ENCODE measurements at regions not wholly inside any gene's neighbourhood (a gene's known extent, or its start where the extent isn't known, plus 50 kb on each side); places are given as distances from the start of the nearest gene placed in this dataset.

DNA sequence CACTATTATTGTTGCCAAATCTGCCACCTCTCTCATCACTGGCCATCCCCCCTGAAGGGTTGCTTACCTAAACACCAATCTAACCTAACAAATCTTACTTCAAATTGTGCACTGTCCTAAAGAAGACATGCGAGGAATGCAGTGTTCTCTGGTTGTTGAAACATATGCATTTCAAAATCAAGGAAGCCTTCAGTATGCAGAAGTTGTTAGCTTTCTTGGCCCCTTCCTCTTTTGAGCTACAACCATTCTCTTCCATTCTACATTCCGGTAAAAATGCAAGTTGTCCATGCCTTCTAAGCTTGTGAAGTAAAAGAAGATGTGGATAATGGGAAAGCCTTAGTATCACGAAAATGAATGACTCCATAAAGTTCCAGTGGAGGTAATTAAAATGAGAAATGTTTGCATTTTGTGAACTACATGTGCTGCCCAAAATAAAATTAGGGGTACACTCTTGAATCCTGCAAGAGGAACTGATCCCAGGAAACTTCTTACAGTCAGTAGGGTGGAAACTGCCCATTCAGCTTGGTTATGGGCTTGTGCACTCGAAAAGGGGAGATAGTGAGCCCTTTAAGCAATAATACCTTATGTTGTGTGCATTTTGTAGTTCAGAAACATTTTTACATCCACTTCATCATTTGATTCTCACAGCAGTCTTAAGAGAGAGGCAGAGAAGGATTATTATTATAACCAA, 77.6 kb upstream of the ADRB2 start:
- ATAC-seq = no peak
- ChIA-PET CTCF (interaction anchor here (2.0 to 2.2 kb wide), 3 partner anchors 8 to 366 kb away, joined by 7 to 10 read pairs (median 7); no protein-coding TSS in a partner anchor), POLR2A (no interaction called here)

More for the DNA sequence above, 77.6 kb upstream of the ADRB2 start:
- Mint-ChIP-seq H3K4me1 (peaks cover 10% of the 10 kb centered on the region), H3K9me3 (peaks cover 22% of the 10 kb centered on the region), H3K4me3 (no peak overlapping the region), H3K27ac (no peak overlapping the region), H3K36me3 (no peaks in the 10 kb centered on the region), H3K27me3 (ENCODE audit: low read depth) (peaks cover 2% of the 10 kb centered on the region; the same call in 1 of the 2 replicates)
- DNase-seq (ENCODE audit: low spot score) = no peak
- no peak for TF ChIP-seq RORB (CRISPR knock-in tag; IDR thresholded peaks at IDR 0.05)
- TF ChIP-seq, protein P1, sequence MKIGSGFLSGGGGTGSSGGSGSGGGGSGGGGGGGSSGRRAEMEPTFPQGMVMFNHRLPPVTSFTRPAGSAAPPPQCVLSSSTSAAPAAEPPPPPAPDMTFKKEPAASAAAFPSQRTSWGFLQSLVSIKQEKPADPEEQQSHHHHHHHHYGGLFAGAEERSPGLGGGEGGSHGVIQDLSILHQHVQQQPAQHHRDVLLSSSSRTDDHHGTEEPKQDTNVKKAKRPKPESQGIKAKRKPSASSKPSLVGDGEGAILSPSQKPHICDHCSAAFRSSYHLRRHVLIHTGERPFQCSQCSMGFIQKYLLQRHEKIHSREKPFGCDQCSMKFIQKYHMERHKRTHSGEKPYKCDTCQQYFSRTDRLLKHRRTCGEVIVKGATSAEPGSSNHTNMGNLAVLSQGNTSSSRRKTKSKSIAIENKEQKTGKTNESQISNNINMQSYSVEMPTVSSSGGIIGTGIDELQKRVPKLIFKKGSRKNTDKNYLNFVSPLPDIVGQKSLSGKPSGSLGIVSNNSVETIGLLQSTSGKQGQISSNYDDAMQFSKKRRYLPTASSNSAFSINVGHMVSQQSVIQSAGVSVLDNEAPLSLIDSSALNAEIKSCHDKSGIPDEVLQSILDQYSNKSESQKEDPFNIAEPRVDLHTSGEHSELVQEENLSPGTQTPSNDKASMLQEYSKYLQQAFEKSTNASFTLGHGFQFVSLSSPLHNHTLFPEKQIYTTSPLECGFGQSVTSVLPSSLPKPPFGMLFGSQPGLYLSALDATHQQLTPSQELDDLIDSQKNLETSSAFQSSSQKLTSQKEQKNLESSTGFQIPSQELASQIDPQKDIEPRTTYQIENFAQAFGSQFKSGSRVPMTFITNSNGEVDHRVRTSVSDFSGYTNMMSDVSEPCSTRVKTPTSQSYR (CRISPR knock-in tag; IDR thresholded peaks at IDR 0.05) = no peak
- TF ChIP-seq, protein P2, sequence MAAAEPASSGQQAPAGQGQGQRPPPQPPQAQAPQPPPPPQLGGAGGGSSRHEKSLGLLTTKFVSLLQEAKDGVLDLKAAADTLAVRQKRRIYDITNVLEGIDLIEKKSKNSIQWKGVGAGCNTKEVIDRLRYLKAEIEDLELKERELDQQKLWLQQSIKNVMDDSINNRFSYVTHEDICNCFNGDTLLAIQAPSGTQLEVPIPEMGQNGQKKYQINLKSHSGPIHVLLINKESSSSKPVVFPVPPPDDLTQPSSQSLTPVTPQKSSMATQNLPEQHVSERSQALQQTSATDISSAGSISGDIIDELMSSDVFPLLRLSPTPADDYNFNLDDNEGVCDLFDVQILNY (CRISPR knock-in tag; IDR thresholded peaks at IDR 0.05) = no peak
- TF ChIP-seq, protein P3, sequence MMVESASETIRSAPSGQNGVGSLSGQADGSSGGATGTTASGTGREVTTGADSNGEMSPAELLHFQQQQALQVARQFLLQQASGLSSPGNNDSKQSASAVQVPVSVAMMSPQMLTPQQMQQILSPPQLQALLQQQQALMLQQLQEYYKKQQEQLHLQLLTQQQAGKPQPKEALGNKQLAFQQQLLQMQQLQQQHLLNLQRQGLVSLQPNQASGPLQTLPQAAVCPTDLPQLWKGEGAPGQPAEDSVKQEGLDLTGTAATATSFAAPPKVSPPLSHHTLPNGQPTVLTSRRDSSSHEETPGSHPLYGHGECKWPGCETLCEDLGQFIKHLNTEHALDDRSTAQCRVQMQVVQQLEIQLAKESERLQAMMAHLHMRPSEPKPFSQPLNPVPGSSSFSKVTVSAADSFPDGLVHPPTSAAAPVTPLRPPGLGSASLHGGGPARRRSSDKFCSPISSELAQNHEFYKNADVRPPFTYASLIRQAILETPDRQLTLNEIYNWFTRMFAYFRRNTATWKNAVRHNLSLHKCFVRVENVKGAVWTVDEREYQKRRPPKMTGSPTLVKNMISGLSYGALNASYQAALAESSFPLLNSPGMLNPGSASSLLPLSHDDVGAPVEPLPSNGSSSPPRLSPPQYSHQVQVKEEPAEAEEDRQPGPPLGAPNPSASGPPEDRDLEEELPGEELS (CRISPR knock-in tag; IDR thresholded peaks at IDR 0.05) = no peak
- TF ChIP-seq ZNF232 (CRISPR knock-in tag; IDR thresholded peaks at IDR 0.05) = no peak
- TF ChIP-seq ETV6 (CRISPR knock-in tag; IDR thresholded peaks at IDR 0.05) = no peak
- TF ChIP-seq, protein P4, sequence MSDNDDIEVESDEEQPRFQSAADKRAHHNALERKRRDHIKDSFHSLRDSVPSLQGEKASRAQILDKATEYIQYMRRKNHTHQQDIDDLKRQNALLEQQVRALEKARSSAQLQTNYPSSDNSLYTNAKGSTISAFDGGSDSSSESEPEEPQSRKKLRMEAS (CRISPR knock-in tag; IDR thresholded peaks at IDR 0.05) = no peak
- TF ChIP-seq, protein P5, sequence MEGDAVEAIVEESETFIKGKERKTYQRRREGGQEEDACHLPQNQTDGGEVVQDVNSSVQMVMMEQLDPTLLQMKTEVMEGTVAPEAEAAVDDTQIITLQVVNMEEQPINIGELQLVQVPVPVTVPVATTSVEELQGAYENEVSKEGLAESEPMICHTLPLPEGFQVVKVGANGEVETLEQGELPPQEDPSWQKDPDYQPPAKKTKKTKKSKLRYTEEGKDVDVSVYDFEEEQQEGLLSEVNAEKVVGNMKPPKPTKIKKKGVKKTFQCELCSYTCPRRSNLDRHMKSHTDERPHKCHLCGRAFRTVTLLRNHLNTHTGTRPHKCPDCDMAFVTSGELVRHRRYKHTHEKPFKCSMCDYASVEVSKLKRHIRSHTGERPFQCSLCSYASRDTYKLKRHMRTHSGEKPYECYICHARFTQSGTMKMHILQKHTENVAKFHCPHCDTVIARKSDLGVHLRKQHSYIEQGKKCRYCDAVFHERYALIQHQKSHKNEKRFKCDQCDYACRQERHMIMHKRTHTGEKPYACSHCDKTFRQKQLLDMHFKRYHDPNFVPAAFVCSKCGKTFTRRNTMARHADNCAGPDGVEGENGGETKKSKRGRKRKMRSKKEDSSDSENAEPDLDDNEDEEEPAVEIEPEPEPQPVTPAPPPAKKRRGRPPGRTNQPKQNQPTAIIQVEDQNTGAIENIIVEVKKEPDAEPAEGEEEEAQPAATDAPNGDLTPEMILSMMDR (IDR thresholded peaks at IDR 0.05) = no peak
- no peak for TF ChIP-seq TEAD4 (CRISPR knock-in tag; IDR thresholded peaks at IDR 0.05)
- no peak for TF ChIP-seq TP53 (CRISPR knock-in tag; IDR thresholded peaks at IDR 0.05)
- TF ChIP-seq, protein P6, sequence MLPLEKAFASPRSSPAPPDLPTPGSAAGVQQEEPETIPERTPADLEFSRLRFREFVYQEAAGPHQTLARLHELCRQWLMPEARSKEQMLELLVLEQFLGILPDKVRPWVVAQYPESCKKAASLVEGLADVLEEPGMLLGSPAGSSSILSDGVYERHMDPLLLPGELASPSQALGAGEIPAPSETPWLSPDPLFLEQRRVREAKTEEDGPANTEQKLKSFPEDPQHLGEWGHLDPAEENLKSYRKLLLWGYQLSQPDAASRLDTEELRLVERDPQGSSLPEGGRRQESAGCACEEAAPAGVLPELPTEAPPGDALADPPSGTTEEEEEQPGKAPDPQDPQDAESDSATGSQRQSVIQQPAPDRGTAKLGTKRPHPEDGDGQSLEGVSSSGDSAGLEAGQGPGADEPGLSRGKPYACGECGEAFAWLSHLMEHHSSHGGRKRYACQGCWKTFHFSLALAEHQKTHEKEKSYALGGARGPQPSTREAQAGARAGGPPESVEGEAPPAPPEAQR (CRISPR knock-in tag; IDR thresholded peaks at IDR 0.05) = no peak
- TF ChIP-seq GTF2I (CRISPR knock-in tag; conservative IDR thresholded peaks at IDR 0.05) = no peak
- TF ChIP-seq, protein P7, sequence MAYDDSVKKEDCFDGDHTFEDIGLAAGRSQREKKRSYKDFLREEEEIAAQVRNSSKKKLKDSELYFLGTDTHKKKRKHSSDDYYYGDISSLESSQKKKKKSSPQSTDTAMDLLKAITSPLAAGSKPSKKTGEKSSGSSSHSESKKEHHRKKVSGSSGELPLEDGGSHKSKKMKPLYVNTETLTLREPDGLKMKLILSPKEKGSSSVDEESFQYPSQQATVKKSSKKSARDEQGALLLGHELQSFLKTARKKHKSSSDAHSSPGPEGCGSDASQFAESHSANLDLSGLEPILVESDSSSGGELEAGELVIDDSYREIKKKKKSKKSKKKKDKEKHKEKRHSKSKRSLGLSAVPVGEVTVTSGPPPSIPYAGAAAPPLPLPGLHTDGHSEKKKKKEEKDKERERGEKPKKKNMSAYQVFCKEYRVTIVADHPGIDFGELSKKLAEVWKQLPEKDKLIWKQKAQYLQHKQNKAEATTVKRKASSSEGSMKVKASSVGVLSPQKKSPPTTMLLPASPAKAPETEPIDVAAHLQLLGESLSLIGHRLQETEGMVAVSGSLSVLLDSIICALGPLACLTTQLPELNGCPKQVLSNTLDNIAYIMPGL (CRISPR knock-in tag; IDR thresholded peaks at IDR 0.05) = no peak
- TF ChIP-seq, protein P8, sequence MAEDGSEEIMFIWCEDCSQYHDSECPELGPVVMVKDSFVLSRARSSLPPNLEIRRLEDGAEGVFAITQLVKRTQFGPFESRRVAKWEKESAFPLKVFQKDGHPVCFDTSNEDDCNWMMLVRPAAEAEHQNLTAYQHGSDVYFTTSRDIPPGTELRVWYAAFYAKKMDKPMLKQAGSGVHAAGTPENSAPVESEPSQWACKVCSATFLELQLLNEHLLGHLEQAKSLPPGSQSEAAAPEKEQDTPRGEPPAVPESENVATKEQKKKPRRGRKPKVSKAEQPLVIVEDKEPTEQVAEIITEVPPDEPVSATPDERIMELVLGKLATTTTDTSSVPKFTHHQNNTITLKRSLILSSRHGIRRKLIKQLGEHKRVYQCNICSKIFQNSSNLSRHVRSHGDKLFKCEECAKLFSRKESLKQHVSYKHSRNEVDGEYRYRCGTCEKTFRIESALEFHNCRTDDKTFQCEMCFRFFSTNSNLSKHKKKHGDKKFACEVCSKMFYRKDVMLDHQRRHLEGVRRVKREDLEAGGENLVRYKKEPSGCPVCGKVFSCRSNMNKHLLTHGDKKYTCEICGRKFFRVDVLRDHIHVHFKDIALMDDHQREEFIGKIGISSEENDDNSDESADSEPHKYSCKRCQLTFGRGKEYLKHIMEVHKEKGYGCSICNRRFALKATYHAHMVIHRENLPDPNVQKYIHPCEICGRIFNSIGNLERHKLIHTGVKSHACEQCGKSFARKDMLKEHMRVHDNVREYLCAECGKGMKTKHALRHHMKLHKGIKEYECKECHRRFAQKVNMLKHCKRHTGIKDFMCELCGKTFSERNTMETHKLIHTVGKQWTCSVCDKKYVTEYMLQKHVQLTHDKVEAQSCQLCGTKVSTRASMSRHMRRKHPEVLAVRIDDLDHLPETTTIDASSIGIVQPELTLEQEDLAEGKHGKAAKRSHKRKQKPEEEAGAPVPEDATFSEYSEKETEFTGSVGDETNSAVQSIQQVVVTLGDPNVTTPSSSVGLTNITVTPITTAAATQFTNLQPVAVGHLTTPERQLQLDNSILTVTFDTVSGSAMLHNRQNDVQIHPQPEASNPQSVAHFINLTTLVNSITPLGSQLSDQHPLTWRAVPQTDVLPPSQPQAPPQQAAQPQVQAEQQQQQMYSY (CRISPR knock-in tag; IDR thresholded peaks at IDR 0.05) = no peak
- TF ChIP-seq, protein P9, sequence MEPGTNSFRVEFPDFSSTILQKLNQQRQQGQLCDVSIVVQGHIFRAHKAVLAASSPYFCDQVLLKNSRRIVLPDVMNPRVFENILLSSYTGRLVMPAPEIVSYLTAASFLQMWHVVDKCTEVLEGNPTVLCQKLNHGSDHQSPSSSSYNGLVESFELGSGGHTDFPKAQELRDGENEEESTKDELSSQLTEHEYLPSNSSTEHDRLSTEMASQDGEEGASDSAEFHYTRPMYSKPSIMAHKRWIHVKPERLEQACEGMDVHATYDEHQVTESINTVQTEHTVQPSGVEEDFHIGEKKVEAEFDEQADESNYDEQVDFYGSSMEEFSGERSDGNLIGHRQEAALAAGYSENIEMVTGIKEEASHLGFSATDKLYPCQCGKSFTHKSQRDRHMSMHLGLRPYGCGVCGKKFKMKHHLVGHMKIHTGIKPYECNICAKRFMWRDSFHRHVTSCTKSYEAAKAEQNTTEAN (CRISPR knock-in tag; IDR thresholded peaks at IDR 0.05) = no peak
- TF ChIP-seq ELF4 (CRISPR knock-in tag; IDR thresholded peaks at IDR 0.05; ENCODE audit: low read depth) = no peak

Data from WTC11 (cell line).